SK-N-SH (cell line): ENCODE measurements at regions not wholly inside any gene's neighbourhood (a gene's known extent, or its start where the extent isn't known, plus 50 kb on each side); places are given as distances from the start of the nearest gene placed in this dataset.

Source experiments
- CTCF ChIA-PET: fragments of 300-600, 350-600 bp; formaldehyde crosslinking; extraction: SDS; loops from one replicate; lab custom pipeline; 2021; lab: Yijun Ruan, JAX
- POLR2A ChIA-PET: fragments of 350-600 bp; sonication (Branson Sonifier 250); formaldehyde crosslinking; extraction: SDS; loops from one replicate; lab custom pipeline; 2020; ENCODE audit warnings: antibody characterized with exemption, inconsistent platforms; lab: Yijun Ruan, JAX
- DNase-seq: peaks from one replicate; pipeline ENCODE4 v3.0.0; 2012
- H2AFZ ChIP-seq: fragments of 200-600 bp; sonication (generic); 2 replicates; pipeline ENCODE4 v1.8.1; 2016; ENCODE audit warnings: antibody characterized with exemption, mild to moderate bottlenecking, low read depth
- H3F3A ChIP-seq: fragments of 200-600 bp; sonication (generic); replicated peaks from 2 replicates; pipeline ENCODE3; 2016; ENCODE audit warnings: antibody characterized with exemption, mild to moderate bottlenecking; ENCODE audit not compliant: insufficient read depth
- H3K27ac ChIP-seq, 2 experiments: fragments of 200-500 bp in 1 of 2; fragments of 200-600 bp in 1 of 2; sonication (Bioruptor generic) in 1 of 2; sonication (generic), shearing (Covaris generic) in 1 of 2; 2 replicates each; pipeline versions ENCODE4 v1.5.1 to v1.6.1; 2014 to 2016; ENCODE audit warnings: low read depth in 2 of 2, inconsistent platforms in 1 of 2, low read length in 1 of 2, mild to moderate bottlenecking in 1 of 2, mixed read lengths in 1 of 2
- H3K27me3 ChIP-seq: fragments of 200-600 bp; sonication (generic), shearing (Covaris generic); 2 replicates; pipeline ENCODE4 v1.6.1; 2016; ENCODE audit warnings: mixed run types; ENCODE audit not compliant: insufficient read depth
- H3K36me3 ChIP-seq, 2 experiments: fragments of 200-500 bp in 1 of 2; fragments of 200-600 bp in 1 of 2; sonication (Bioruptor generic) in 1 of 2; sonication (generic) in 1 of 2; replicated peaks in 1 of 2; 2 replicates each; pipeline versions ENCODE3 to v1.5.1; 2014 to 2016; ENCODE audit warnings: low read length in 1 of 2, mild to moderate bottlenecking in 1 of 2; ENCODE audit not compliant: insufficient read depth in 2 of 2, control insufficient read depth in 1 of 2
- H3K4me1 ChIP-seq, 2 experiments: fragments of 200-500 bp in 1 of 2; fragments of 200-600 bp in 1 of 2; sonication (Bioruptor generic) in 1 of 2; sonication (generic), shearing (Covaris generic) in 1 of 2; 2 replicates each; pipeline versions ENCODE4 v1.5.1 to v1.6.1; 2014 to 2016; ENCODE audit warnings: low read depth in 1 of 2, low read length in 1 of 2, mixed run types in 1 of 2; ENCODE audit not compliant: insufficient read depth in 2 of 2, control insufficient read depth in 1 of 2
- H3K4me2 ChIP-seq: fragments of 200-600 bp; sonication (generic), shearing (Covaris generic); 2 replicates; pipeline ENCODE4 v1.6.1; 2017; ENCODE audit warnings: mixed run types
- H3K4me3 ChIP-seq, 2 experiments: fragments of 200-500 bp in 1 of 2; fragments of 200-600 bp in 1 of 2; sonication (Bioruptor generic) in 1 of 2; sonication (generic), shearing (Covaris generic) in 1 of 2; 2 replicates each; pipeline versions ENCODE4 v1.5.1 to v1.8.1; 2014 to 2016; ENCODE audit warnings: low read depth in 2 of 2, inconsistent platforms in 1 of 2, low read length in 1 of 2, mild to moderate bottlenecking in 1 of 2, mixed read lengths in 1 of 2, moderate library complexity in 1 of 2
- H3K79me2 ChIP-seq: fragments of 200-600 bp; sonication (generic); 2 replicates; pipeline ENCODE4 v1.8.1; 2017; ENCODE audit warnings: mild to moderate bottlenecking; ENCODE audit not compliant: insufficient read depth
- H3K9ac ChIP-seq: fragments of 200-600 bp; sonication (generic); 2 replicates; pipeline ENCODE4 v1.6.1; 2017; ENCODE audit warnings: mixed run types
- H3K9me2 ChIP-seq: fragments of 200-600 bp; sonication (generic); 2 replicates; pipeline ENCODE4 v1.6.1; 2017; ENCODE audit warnings: mixed run types
- H3K9me3 ChIP-seq: fragments of 200-600 bp; sonication (generic); 2 replicates; pipeline ENCODE4 v1.6.1; 2017; ENCODE audit warnings: mixed run types, mild to moderate bottlenecking, moderate library complexity
- H4K20me1 ChIP-seq: fragments of 200-600 bp; sonication (generic); 2 replicates; pipeline ENCODE4 v1.6.1; 2017; ENCODE audit warnings: mild to moderate bottlenecking, mixed run types; ENCODE audit not compliant: insufficient read depth
- CHD2 ChIP-seq: fragments of 150-350 bp; IDR thresholded peaks from 2 replicates; pipeline ENCODE4 v1.6.1; 2018; ENCODE audit warnings: low read length; ENCODE audit not compliant: partially characterized antibody
- FOXJ3 ChIP-seq: sonication (generic); formaldehyde crosslinking; IDR thresholded peaks from 2 replicates; pipeline ENCODE4 v1.5.1; 2020; ENCODE audit warnings: mild to moderate bottlenecking, missing genetic modification reagents
- FOXM1 ChIP-seq: IDR thresholded peaks from 2 replicates; pipeline ENCODE4 v1.4.0; 2012; ENCODE audit warnings: low read depth, mild to moderate bottlenecking
- GABPA ChIP-seq: IDR thresholded peaks from 2 replicates; pipeline ENCODE4 v1.4.0; 2012; ENCODE audit warnings: low read depth, mild to moderate bottlenecking
- JUND ChIP-seq: IDR thresholded peaks from 2 replicates; pipeline ENCODE4 v1.4.0; 2012
- MEF2A ChIP-seq: IDR thresholded peaks from 2 replicates; pipeline ENCODE4 v1.4.0; 2012; ENCODE audit warnings: low read depth, borderline replicate concordance
- MXI1 ChIP-seq: IDR thresholded peaks from 2 replicates; pipeline ENCODE4 v1.6.1; 2012; ENCODE audit warnings: mild to moderate bottlenecking, low read depth, low read length, improper control_type of control experiment
- NRF1 ChIP-seq: IDR thresholded peaks from 2 replicates; pipeline ENCODE4 v1.6.1; 2012; ENCODE audit warnings: low read depth, mild to moderate bottlenecking, low read length
- RAD21 ChIP-seq: IDR thresholded peaks from 2 replicates; pipeline ENCODE4 v1.6.1; 2012; ENCODE audit warnings: mild to moderate bottlenecking, low read length
- YY1 ChIP-seq: IDR thresholded peaks from 2 replicates; pipeline ENCODE4 v1.4.0; 2012; ENCODE audit warnings: low read depth, mild to moderate bottlenecking
- WGBS: methylation state at CpG from one replicate; pipeline ENCODE4 v1.1.6; 2017; ENCODE audit warnings: low lambda C conversion rate; 5-methylcytosine and 5-hydroxymethylcytosine counted together
- TF ChIP-seq, protein P1 (sequence below): IDR thresholded peaks from 2 replicates; pipeline ENCODE4; 2012
- TF ChIP-seq, protein P2 (sequence below): IDR thresholded peaks from 2 replicates; pipeline ENCODE4 v1.4.0; 2012; ENCODE audit warnings: low read depth, borderline replicate concordance
- TF ChIP-seq, protein P3 (sequence below): fragments of 150-350 bp; IDR thresholded peaks from 2 replicates; pipeline ENCODE4 v1.6.1; 2017; ENCODE audit warnings: antibody characterized with exemption, low read length, low read depth, borderline replicate concordance
- TF ChIP-seq, protein P4 (sequence below): fragments of 200-600 bp; sonication (generic); IDR thresholded peaks from 2 replicates; pipeline ENCODE4 v1.6.1; 2017; ENCODE audit warnings: antibody characterized with exemption, mild to moderate bottlenecking, moderate library complexity

DNA sequence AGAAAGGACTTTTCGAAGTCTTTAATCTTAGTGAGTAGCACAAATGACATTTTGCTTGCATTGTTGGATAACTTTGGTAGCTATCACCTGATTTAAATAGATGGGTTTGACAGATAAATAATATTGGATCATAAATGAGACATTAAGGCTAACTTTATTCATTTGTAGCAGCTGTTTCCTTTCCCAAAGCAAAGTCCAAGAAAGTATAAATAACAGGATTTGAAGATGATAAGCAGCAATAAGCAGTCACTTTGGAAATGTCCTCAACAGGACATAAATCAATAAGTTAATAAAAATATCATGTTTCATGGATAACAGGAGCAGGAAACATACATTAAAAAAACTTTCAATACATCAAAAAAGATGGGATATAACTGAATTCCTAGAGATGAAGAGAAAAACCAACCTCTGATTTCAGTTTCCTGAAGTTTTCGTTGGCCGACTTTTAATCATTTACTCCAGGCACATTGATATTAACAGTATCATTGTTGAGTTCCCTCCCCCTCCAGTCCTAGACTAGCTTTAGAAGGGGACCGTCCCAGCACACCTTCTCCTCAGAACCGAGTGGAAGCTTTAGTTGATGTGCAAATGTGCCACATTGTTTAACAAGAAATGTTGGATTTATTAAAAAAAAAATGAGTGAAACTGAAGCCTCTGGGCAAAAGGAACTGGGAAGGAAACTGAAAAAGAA, 169.9 kb upstream of the AGA start:
- no peak overlapping the region for H3K27ac ChIP-seq
- no peak overlapping the region for H3K4me2 ChIP-seq
- H4K20me1 ChIP-seq: no peaks in the 10 kb centered on the region
- H3K27me3 ChIP-seq: peaks cover 26% of the 10 kb centered on the region; the same call in 1 of the 2 replicates
- H3K9ac ChIP-seq: no peak overlapping the region
- H3K79me2 ChIP-seq: no peaks in the 10 kb centered on the region
- DNase-seq: no peak
- no peaks in the 10 kb centered on the region for H3K4me1 ChIP-seq
- ChIA-PET CTCF (no interaction called here), POLR2A (no interaction called here)
- no peaks in the 10 kb centered on the region for H3K9me3 ChIP-seq
- H3F3A ChIP-seq: no peaks in the 10 kb centered on the region
- no peak overlapping the region for H2AFZ ChIP-seq
- H3K9me2 ChIP-seq: no peaks in the 10 kb centered on the region
- no peaks in the 10 kb centered on the region for H3K36me3 ChIP-seq
- 7% methylated on average over 5 of the region's 5 CpGs for WGBS
- no peak overlapping the region for H3K4me3 ChIP-seq
- no peak for TF ChIP-seq CHD2
- TF ChIP-seq FOXJ3 (CRISPR knock-in tag): no peak
- no peak for TF ChIP-seq FOXM1
- no peak for TF ChIP-seq MEF2A
- TF ChIP-seq NRF1: no peak
- TF ChIP-seq, protein P1, sequence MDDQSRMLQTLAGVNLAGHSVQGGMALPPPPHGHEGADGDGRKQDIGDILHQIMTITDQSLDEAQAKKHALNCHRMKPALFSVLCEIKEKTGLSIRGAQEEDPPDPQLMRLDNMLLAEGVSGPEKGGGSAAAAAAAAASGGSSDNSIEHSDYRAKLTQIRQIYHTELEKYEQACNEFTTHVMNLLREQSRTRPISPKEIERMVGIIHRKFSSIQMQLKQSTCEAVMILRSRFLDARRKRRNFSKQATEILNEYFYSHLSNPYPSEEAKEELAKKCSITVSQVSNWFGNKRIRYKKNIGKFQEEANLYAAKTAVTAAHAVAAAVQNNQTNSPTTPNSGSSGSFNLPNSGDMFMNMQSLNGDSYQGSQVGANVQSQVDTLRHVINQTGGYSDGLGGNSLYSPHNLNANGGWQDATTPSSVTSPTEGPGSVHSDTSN: no peak
- TF ChIP-seq, protein P2, sequence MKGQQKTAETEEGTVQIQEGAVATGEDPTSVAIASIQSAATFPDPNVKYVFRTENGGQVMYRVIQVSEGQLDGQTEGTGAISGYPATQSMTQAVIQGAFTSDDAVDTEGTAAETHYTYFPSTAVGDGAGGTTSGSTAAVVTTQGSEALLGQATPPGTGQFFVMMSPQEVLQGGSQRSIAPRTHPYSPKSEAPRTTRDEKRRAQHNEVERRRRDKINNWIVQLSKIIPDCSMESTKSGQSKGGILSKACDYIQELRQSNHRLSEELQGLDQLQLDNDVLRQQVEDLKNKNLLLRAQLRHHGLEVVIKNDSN: no peak
- TF ChIP-seq, protein P3, sequence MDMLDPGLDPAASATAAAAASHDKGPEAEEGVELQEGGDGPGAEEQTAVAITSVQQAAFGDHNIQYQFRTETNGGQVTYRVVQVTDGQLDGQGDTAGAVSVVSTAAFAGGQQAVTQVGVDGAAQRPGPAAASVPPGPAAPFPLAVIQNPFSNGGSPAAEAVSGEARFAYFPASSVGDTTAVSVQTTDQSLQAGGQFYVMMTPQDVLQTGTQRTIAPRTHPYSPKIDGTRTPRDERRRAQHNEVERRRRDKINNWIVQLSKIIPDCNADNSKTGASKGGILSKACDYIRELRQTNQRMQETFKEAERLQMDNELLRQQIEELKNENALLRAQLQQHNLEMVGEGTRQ: no peak
- TF ChIP-seq MXI1: no peak
- TF ChIP-seq, protein P4, sequence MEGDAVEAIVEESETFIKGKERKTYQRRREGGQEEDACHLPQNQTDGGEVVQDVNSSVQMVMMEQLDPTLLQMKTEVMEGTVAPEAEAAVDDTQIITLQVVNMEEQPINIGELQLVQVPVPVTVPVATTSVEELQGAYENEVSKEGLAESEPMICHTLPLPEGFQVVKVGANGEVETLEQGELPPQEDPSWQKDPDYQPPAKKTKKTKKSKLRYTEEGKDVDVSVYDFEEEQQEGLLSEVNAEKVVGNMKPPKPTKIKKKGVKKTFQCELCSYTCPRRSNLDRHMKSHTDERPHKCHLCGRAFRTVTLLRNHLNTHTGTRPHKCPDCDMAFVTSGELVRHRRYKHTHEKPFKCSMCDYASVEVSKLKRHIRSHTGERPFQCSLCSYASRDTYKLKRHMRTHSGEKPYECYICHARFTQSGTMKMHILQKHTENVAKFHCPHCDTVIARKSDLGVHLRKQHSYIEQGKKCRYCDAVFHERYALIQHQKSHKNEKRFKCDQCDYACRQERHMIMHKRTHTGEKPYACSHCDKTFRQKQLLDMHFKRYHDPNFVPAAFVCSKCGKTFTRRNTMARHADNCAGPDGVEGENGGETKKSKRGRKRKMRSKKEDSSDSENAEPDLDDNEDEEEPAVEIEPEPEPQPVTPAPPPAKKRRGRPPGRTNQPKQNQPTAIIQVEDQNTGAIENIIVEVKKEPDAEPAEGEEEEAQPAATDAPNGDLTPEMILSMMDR: no peak
- TF ChIP-seq GABPA: no peak
- TF ChIP-seq RAD21: no peak

DNA sequence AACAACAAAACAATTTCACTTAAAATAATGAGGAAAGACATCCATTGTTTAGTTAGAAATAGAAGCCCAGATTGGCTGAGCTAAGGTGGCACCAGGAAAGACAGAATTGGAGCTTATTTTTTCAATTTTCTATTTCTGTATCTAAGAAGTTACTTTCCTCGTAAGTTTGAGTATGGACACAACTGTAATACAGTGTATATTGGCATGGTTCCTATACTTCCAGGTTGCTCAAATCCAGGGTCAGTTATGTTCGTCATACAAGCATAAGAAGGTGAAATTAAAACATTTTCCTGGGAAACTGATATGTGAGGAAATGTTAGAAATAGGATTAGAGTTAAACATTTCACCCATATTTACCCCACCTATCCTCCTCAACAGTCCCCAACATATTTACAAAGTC, 170.4 kb upstream of the AGA start:
- ChIA-PET POLR2A (no interaction called here), CTCF (no interaction called here)
- Histone ChIP-seq H3K4me2 (no peak overlapping the region), H3K9me3 (no peaks in the 10 kb centered on the region), H3K27me3 (peaks cover 32% of the 10 kb centered on the region; the same call in 1 of the 2 replicates), H3K27ac (no peak overlapping the region), H3K9me2 (no peaks in the 10 kb centered on the region), H4K20me1 (no peaks in the 10 kb centered on the region), H3K4me1 (no peaks in the 10 kb centered on the region), H2AFZ (no peak overlapping the region), H3F3A (no peaks in the 10 kb centered on the region), H3K79me2 (no peaks in the 10 kb centered on the region), H3K36me3 (no peaks in the 10 kb centered on the region), H3K4me3 (no peak overlapping the region), H3K9ac (no peak overlapping the region)
- no peak for TF ChIP-seq YY1
- no peak for TF ChIP-seq JUND
- no peak for TF ChIP-seq CHD2
- no peak for TF ChIP-seq MXI1
- DNase-seq: no peak
- WGBS: 11% methylated on average over 2 of the region's 2 CpGs
